ENCODE measurements at regions not wholly inside any gene's neighbourhood (a gene's known extent, or its start where the extent isn't known, plus 50 kb on each side); places are given as distances from the start of the nearest gene placed in this dataset.

DNA sequence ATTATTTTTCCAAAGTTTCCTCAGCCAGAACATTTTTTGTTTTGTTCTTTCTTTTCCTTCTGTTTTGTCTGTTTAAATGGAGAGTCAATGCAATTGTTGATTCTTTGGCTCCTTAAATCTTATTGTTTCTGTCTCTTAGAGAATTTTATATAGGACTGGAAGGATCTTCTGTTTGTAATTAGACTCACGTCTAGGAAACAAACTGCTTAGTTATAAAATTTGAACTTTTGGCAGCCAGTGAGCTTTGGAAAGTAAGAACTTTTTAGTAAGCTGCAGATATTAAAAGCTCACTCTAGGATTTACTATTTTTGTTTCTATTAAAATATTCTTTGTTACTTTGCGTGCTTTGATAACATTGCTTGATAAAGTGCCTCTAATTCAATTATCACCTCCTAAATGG lies 109.8 kb upstream of the HNRNPU start:
- DNase-seq (ENCODE audit: low read depth): no peak

GRCh38 chr1:244971552-244972216 lies 107.3 kb upstream of the HNRNPU start:
- DNase-seq (ENCODE audit: low read depth): no peak

GRCh38 chr1:244970744-244971551 lies 106.6 kb upstream of the HNRNPU start:
- DNase-seq (ENCODE audit: low read depth): peak; percentile 94

DNA sequence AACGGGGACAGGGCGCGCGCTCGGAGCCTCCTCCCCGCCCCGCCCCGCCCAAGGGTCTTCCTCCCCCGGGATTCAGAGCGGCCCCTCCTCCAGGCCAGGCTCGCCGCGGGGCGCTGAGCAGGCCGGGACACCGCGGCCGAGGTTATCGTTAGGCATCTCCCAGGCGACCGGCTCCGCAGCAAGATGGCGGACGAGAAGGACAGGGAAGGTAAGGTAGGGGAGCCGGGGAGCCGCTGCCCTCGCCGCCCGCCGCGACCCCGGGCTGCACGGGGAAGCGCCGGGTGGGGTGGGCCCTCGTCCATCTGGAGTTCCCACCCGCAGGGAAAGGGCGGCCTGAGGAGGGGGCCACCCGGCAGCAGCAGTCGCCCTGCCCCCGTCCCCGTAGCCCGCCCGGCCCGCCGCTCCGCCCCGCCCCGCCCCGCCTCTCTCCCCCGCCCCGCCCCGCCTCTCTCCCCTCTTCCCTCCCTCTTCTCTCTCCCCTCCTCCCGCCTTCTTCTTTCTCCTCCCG lies 105.9 kb upstream of the HNRNPU start:
- DNase-seq (ENCODE audit: low read depth): peak; percentile 76

DNA sequence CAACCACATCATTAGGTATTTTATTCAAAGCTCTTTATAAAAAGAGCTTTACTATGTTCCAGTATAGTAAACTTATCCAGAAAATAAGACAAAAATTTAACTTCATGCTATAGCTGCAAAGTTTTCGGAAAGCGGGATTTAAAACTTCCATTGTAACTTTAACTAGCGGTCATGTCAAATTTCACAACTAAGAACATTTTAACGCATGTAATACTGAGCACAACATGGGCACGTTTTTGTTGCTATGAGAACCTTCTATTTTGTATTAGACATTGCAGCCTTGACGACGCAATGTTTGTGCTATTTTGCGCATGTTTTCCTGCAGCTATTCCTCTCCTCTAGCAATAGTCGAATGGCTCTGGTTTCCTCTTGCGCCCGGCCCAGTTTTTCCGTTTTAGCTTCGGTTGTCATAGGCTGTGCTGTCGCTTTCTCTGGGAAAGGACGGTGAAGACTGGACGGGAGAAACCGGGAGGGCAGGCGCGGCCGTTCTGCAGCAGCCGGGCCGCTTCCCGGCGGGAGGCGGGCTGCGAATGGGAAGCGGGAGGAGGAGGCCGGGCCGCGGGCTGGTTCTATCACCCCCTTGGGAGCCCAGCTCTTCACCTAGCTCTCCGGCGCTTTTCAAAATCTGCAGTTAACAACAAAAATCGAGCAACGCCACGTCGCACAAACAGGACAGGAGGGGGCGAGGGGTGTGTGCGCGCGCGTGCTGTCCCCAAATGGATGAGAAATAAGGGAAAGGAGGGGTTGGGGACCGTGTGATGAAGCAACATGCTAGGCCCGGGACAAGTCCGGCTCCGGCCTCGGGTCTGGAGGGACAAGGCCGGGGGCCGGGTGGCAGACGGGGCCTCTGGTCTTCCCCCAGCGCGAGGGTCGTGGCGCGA lies 105.3 kb upstream of the HNRNPU start:
- DNase-seq (ENCODE audit: low read depth): peak; percentile 72

DNA sequence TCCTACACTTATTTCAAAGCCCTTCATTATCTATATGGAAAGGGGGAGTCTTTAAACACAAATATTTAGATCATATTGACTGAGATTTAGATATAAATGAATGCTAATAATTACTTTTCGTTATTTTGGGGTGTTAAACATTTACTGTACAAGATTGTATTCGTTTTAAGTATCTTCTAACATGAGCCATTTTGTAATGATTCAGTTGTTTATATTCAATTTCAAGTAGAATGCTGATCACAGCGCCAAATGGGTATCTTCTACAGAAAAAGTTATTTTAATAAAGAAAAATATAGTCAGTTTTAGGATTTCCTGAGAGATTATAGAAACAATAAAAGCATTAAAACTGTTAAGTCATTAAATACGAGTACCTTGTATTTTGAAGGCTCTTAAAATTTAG lies 104.5 kb upstream of the HNRNPU start:
- DNase-seq (ENCODE audit: low read depth): no peak

- no peak for DNase-seq (ENCODE audit: low read depth)
Measured at GRCh38 chr1:244968471-244968871, 104.1 kb upstream of the HNRNPU start.

DNA sequence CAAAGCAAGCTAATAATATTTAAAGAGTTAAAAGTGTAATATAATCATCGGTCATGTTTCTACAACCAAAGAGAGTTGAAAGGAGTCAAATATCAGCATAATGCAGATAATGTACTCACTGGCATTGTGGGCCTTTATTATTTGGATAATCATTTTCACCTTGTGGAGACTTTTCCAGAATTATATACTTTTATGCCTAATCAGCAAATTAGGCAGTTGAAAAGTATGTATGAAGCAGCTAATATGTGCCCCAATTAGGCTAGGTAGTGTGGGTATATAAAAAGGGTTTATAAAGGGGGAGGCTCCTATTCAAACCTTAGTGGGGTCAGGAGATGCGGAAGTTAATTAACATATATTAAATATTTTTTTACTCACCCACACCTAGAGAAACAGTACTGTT lies 102.8 kb upstream of the HNRNPU start:
- DNase-seq (ENCODE audit: low read depth): no peak

DNA sequence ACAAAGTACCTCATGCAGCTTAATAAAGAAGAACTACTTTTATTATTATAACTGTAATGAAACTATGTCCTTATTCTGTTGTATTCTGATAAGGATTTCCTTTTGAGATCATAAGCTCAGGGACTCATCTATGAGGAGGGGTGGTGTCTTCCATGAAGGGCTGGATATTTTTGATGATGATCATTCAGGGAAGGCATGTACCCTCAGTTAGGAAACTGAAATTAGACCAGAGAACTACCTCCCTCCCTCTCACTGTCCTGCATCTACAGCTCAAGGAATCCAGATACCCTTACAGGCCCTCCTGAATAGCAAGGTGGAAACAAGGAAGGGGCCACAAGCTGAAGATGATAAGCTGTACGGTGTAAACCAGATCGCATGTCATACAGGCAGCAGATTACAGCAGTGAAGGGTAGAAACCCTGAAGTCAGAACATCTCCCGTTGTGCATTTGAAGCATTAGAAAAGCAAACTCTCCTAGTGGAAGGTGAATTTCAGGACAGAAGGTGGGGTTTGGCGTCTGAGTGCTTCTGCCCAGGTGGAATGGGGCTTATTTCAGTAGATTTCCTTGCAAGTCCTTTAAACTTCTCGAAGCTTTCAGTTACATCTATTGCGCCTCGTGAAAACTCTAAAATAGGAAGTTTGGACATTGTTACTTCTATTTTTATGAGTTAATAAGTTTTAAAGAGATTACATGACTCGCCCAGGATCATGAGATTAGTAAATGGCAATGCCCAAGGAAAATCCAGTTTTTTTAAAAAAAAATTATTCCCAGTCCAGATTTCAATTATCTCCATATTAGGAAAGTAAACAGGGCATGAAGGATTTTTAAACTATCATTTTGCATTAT lies 101.1 kb upstream of the HNRNPU start:
- DNase-seq (ENCODE audit: low read depth): no peak

DNA sequence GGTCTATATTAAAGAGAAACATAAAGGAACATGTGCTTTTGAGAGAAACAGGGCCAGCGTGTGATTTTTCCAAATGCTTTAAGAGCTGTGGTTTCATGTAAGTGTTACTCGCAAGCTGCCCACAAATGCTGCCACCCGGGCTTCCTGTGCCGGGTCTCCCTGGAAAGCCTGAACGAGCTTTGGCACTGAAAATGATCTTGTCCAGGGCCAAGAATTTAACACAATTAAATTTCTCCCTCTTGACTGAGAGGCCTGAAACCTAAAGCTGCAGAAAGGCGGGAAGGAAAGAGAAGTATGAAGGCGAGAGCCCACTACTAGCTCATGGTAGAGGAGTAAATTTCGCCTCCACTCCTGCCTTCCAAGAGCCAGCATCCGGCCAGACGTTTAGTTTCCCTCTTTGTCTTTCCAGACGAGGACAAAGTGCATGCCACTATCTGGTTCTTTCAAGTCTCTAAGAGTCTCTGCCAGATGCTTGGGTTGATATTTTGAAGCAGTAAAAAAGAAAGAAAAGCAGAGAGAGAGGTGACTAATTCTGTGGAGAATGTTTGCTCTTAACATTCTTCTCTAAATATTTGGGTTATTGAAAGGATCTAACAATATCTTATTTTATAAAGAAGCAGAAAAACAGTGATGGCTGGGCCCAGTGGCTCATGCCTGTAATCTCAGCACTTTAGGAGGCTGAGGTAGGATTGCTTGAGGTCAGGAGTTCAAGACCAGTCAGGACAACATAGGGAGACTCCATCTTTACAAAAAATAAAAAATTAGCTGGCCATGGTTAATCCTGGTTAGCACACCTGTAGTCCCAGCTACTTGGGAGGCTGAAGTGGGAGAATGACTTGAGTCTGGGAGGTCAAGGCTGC lies 100.0 kb upstream of the HNRNPU start:
- peak; percentile 71 for DNase-seq (ENCODE audit: low read depth)

GRCh38 chr1:244963231-244963826 lies 99.0 kb upstream of the HNRNPU start:
- DNase-seq (ENCODE audit: low read depth): no peak

- DNase-seq (ENCODE audit: low read depth): no peak
Measured at GRCh38 chr1:244962130-244962529, 97.8 kb upstream of the HNRNPU start.

GRCh38 chr1:244960904-244961303 lies 96.6 kb upstream of the HNRNPU start:
- no peak for DNase-seq (ENCODE audit: low read depth)

DNA sequence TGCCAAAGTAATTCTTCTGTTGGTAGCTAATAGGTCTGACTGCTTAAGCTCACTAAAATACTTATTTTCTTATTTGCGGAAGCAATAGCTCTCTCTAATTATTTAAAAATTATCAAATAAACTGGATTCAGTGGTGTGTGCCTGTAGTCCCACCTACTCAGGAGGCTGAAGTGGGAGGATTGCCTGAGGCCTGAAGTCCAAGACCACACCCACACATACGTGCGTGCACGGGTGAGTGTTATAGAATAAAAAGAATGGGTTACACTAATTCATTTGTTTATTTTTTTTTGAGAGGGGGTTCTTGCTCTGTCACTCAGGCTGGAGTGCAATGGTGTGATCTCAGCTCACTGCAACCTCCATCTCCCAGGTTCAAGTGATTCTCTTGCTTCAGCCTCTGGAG lies 94.2 kb upstream of the HNRNPU start:
- no peak for DNase-seq (ENCODE audit: low read depth)

DNA sequence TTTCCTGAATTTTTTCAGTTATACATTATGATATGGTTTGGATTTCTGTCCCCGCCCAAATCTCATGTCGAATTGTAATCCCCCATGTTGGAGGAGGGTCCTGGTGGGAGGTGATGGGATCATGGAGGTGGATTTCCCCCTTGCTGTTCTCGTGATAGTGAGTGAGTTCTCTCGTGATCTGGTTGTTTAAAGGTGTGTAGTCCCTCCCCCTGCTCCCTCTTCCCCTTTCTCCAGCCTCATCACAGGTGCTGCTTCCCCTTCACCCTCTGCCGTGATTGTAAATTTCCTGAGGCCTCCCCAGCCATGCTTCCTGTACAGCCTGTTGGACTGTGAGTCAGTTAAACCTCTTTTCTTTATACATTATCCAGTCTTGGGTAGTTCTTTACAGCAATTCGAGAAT lies 93.2 kb upstream of the HNRNPU start:
- DNase-seq (ENCODE audit: low read depth): no peak

- no peak for DNase-seq (ENCODE audit: low read depth)
Measured at GRCh38 chr1:244957122-244957521, 92.8 kb upstream of the HNRNPU start.

DNA sequence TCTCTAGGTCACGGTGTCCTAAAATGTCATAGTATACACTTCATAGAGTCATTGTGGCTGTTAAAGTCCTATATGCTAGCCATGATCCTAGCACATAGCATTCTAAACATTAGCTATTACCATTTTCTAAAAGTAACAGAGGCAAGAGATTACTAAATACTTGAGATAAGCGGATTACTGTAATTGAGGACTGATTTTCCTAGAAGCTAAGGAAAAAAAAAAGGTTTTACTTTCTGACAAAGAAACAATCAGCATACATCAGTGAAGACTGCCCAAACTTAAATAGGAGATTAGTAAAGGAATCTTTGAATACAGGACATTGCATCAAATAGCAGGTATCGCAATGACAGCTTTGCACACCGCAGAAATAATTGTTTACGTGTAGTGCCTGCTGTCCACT lies 91.3 kb upstream of the HNRNPU start:
- DNase-seq (ENCODE audit: low read depth): no peak

DNA sequence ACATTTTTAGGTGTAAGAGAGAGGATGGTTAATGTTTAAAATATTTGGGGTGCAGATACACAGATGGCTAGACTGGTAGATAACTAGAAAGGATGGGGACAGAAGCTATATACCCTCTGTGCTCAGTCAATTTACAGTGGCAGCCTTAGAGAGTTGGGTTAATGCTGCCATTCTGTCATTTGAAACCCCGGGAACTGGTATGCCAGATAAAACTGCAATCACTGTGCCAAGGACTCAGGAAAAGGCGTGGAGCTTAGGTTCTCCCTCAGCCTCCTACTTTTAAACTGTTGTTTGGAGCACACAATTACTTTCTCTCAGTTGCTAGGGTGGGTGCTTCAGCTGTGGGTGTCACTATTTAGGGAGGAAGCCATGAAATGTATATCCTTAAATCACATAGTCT lies 90.0 kb upstream of the HNRNPU start:
- DNase-seq (ENCODE audit: low read depth): no peak

GRCh38 chr1:244953901-244954300 lies 89.6 kb upstream of the HNRNPU start:
- DNase-seq (ENCODE audit: low read depth): no peak

GRCh38 chr1:244952940-244953339 lies 88.6 kb upstream of the HNRNPU start:
- DNase-seq (ENCODE audit: low read depth): no peak

All from HT1080 (cell line).